ENCODE measurements at regions not wholly inside any gene's neighbourhood (a gene's known extent, or its start where the extent isn't known, plus 50 kb on each side); places are given as distances from the start of the nearest gene placed in this dataset.
A peak's percentile ranks its signal among the peaks of the same experiment; 100 is the strongest.

GRCh38 chr6:78020586-78020985, 367.7 kb downstream of the MEI4 start (continued):
- no peak for TF ChIP-seq TIGD3 (CRISPR knock-in tag; IDR thresholded peaks at IDR 0.05; ENCODE audit: borderline replicate concordance)
- no peak for TF ChIP-seq SMARCC2 (IDR thresholded peaks at IDR 0.05)
- no peak for TF ChIP-seq ELF4 (CRISPR knock-in tag; IDR thresholded peaks at IDR 0.05; ENCODE audit: borderline replicate concordance)
- TF ChIP-seq ARID5B (CRISPR knock-in tag; IDR thresholded peaks at IDR 0.05): no peak
- TF ChIP-seq FOXA1 (IDR thresholded peaks at IDR 0.05): no peak
- no peak for TF ChIP-seq FOXA1 (CRISPR knock-in tag; IDR thresholded peaks at IDR 0.05)
- no peak for TF ChIP-seq SPEN (CRISPR knock-in tag; IDR thresholded peaks at IDR 0.05; ENCODE audit: low read depth)
- TF ChIP-seq ZBTB21 (CRISPR knock-in tag; IDR thresholded peaks at IDR 0.05): no peak

GRCh38 chr6:78025502-78025901, 372.7 kb downstream of the MEI4 start:
- no peak for DNase-seq (ENCODE audit: low spot score)
- no peaks in the 10 kb centered on the region for H3K79me2 ChIP-seq (ENCODE audit: insufficient read depth, low read length)
- POLR2A ChIA-PET: no interaction called here

More at GRCh38 chr6:78025502-78025901, 372.7 kb downstream of the MEI4 start:
- BruUV-seq (replicated peaks): no TSS peak
- in situ Hi-C loops (cut with HindIII; ENCODE audit: extremely low pct_ligation_motif_present, low pct_unique_long_range_greater_than_20kb): no loop called here
- Histone ChIP-seq H3K9ac (ENCODE audit: insufficient read depth, low read depth, low read length) (no peak overlapping the region), H3K27ac (ENCODE audit: extremely low read length, insufficient read depth, low read length) (no peak overlapping the region), H3K4me2 (ENCODE audit: low read depth, low read length) (no peak overlapping the region), H3K27me3 (ENCODE audit: control insufficient read depth in 1 of 2, insufficient read depth in 2 of 2, low read length in 2 of 2) (no peaks in the 10 kb centered on the region), H2AFZ (ENCODE audit: low read length) (no peak overlapping the region), H4K20me1 (ENCODE audit: insufficient read depth, low read length) (no peaks in the 10 kb centered on the region), H3K36me3 (replicated peaks in 1 of 2; ENCODE audit: control insufficient read depth in 1 of 2, insufficient read depth in 2 of 2, low read length in 2 of 2) (no peaks in the 10 kb centered on the region), H3K9me3 (ENCODE audit: low read length) (peaks cover 5% of the 10 kb centered on the region; the same call in 1 of the 2 replicates), H3K4me3 (replicated peaks in 1 of 3; ENCODE audit: insufficient read depth in 1 of 3, low read depth in 2 of 3, low read length in 3 of 3) (no peak overlapping the region), H3K4me1 (ENCODE audit: insufficient read depth, low read length) (no peaks in the 10 kb centered on the region)
- CTCF ChIA-PET (ENCODE audit: low intra/inter-chr PET ratio, low total read pairs): no interaction called here
- no peak for FAIRE-seq
- peak; percentile 48 to 87 for TF ChIP-seq MAFK (conservative IDR thresholded peaks at IDR 0.05 in 1 of 2, IDR thresholded peaks at IDR 0.05 in 1 of 2; ENCODE audit: low read length in 2 of 2)
- no peak for TF ChIP-seq ZNF580 (CRISPR knock-in tag; IDR thresholded peaks at IDR 0.05; ENCODE audit: borderline replicate concordance, low read depth)
- peak; percentile 77 for TF ChIP-seq MAFF (IDR thresholded peaks at IDR 0.05; ENCODE audit: low read depth, low read length)
- no peak for TF ChIP-seq ZNF619 (CRISPR knock-in tag; IDR thresholded peaks at IDR 0.05)
- ATAC-seq: no peak
- intact Hi-C loops (cut with micrococcal nuclease; ENCODE audit: unreplicated experiment): no loop called here
